Stimulated activated CD8-positive, alpha-beta memory T cell treated with anti-CD3 and anti-CD28 coated beads, Interleukin-15, amount 100 ng/mL, for 4 hours (primary cell): ENCODE measurements at regions not wholly inside any gene's neighbourhood (a gene's known extent, or its start where the extent isn't known, plus 50 kb on each side); places are given as distances from the start of the nearest gene placed in this dataset.

ENCODE experiments used
- DNase-seq, 2 donors: peaks; one replicate each; pipeline ENCODE4 v3.0.0-alpha.2; 2020; ENCODE audit warnings: low read depth in 2 of 2

GRCh38 chr2:146239392-146240135 lies 1605.3 kb upstream of the ACVR2A start:
- DNase-seq = no peak

GRCh38 chr2:146238254-146238966 lies 1606.4 kb upstream of the ACVR2A start:
- no peak for DNase-seq

GRCh38 chr2:146235158-146235557 lies 1609.7 kb upstream of the ACVR2A start:
- no peak for DNase-seq

DNA sequence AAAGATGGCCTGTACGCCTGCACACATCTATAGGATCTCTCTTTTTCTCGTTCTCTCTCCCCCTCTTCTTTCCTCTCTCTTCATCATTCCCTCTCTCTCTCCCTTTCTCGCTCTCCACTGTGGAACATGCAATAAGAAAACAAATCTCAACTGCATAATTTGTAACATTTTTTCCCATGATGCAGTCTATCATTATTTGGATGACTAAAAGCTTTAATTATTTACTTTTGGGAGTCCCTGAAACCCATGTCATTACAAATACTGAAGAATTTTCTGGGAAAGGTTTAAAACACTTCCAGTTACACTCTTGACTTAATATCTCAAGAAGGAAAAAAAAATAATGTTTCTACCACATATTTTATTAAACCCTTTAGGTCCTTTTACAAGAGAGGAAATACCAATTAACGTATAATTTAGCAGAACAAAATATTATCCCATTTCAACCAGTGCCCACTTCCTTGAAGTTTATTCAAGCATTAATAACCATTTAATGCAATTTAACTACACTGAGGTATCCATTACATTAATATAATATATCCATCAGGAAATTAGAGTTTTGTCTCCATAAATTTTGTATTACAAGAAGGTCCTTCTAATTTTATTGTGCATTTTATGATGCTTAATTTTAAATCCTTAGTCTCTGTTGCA lies 1615.2 kb upstream of the ACVR2A start:
- DNase-seq = no peak

GRCh38 chr2:146228466-146229058 lies 1616.3 kb upstream of the ACVR2A start:
- DNase-seq = no peak

DNA sequence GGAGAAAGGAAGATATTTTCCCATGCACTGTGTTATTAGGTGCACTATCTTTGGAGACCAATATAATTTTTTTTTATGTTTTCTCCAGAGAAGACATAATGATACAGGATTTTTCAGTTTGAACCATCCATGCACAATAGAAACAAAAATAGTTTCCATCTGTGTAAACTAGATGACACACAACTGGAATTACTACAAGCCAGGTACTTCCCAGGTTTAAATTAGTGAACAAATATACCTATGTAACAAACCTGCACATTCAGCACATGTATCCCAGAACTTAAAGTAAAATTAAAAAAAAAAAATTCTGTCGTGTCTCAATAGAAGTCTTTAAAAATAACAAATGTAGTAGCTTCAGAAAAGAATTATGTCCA lies 1616.8 kb upstream of the ACVR2A start:
- DNase-seq = no peak

- no peak for DNase-seq
These were observed 1617.4 kb upstream of the ACVR2A start for GRCh38 chr2:146227152-146228019.

- DNase-seq = no peak
These were observed 1618.8 kb upstream of the ACVR2A start for GRCh38 chr2:146226077-146226476.

- no peak for DNase-seq
These were observed 1623.0 kb upstream of the ACVR2A start for GRCh38 chr2:146221826-146222225.

GRCh38 chr2:146220957-146221356 lies 1623.9 kb upstream of the ACVR2A start:
- DNase-seq = no peak

DNA sequence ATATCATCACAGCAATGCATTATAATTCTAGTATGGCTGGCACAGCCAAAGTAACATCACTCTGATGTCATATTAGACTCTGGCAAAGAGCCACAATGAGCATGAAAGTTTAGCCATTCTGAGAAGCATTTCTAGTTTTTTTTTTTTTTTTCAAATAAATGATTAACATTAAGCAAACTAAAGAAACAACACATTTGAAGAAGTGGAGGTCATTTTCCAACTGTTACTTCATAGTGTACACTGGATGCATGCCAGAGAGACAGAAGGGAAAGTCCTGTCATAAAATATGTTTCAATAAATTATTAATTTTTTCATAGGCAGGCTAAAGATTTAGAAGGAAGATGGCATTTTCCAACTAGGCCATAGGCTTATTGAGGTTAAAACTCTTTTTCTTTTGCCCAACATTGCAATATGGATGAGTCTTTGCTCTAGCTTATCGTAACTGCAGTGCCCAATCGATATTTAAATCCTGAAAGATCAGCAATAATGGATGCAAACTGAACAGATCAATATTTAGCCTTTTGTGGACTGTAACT lies 1630.4 kb upstream of the ACVR2A start:
- no peak for DNase-seq

GRCh38 chr2:146213674-146214073 lies 1631.2 kb upstream of the ACVR2A start:
- no peak for DNase-seq

DNA sequence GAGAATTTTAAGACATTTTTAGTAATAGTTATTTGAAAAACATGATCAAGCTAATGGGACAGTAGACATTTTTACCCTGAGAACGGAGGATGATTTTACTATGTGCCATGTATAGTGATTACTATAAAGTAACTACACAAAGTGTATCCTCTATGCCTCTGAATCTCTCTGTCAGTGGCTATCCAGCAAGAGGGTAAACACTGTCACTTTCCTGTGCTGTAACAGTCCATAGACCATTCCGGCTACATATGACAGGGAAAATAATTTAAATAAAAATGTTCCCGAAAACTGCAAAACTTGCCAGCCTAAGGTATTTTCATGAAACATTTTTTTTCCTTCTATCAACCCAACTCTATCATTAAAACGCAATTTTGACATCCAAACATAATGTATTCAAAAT lies 1632.2 kb upstream of the ACVR2A start:
- no peak for DNase-seq

- no peak for DNase-seq
These were observed 1635.0 kb upstream of the ACVR2A start for GRCh38 chr2:146209842-146210275.

- DNase-seq = no peak
These were observed 1636.9 kb upstream of the ACVR2A start for GRCh38 chr2:146207901-146208300.

DNA sequence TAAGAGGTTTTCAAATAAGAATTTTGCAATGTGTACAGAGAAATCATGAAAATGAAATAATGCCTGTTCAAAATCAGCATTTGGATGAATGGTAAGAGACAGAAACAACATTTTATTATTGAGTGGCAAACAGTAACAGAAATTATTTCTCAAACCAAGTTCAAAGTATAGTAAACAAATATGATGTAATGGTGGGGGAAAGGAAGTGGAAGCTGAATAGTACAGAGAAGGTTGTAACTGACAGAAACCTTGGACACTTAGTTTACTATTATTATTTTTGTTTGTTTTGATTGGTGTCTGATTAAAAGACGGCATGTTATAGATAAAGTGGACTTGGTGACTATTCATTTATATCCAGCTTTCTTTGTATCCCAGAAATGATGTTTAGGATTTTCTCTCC lies 1637.4 kb upstream of the ACVR2A start:
- no peak for DNase-seq

DNA sequence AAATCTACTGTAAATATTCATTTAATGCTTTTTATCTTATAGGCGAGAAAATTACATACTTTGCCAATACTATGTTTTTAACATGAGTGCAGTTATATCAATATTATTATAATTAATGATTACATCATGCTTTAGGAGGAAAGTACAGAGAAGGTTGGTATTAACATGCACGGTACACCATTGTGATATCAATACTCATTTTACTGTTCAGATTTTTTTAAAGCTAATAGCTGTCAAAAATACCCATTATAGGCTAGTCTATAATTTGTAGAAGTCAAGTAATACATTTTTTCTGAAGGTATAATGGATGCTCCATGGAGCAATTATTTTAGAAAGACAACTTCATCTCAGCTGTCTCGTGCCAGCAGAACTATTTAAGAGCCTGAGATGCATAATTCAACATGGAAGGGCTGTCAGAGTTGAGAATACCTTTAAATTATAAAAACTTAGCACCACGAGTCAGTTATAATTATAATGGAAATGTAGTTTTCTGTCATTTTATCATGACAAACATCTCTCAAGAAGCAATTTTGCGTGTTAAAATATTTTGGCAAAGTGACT lies 1641.7 kb upstream of the ACVR2A start:
- no peak for DNase-seq

GRCh38 chr2:146193619-146194018 lies 1651.2 kb upstream of the ACVR2A start:
- no peak for DNase-seq

- DNase-seq = no peak
These were observed 1655.3 kb upstream of the ACVR2A start for GRCh38 chr2:146189541-146189940.

DNA sequence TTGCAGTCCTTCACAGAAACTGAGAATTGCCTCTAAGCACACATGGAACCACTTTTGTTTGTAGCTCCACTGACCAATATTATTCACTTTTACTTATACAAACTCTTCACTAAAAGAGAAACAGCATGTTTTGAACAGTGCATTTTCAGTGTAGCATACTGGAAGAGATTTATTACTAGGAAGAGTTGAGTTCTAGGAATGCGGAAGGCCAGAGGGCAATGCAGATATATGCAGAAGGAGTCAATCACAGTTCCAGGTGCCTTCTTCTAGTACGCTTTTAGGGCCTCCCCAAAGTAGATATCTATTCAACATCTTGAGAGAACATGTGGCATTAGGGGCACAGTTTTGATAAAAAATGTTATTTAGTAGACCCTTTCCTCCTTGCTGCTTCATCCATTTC lies 1654.0 kb upstream of the ZEB2 start:
- DNase-seq = no peak
